H9 (cell line): ENCODE measurements at regions not wholly inside any gene's neighbourhood (a gene's known extent, or its start where the extent isn't known, plus 50 kb on each side); places are given as distances from the start of the nearest gene placed in this dataset.

Experiments used
- DNase-seq: peaks from one replicate; pipeline ENCODE4 v3.0.0-alpha.2; 2017
- H2AFZ ChIP-seq: one replicate; pipeline ENCODE4 v1.6.1; 2013; ENCODE audit warnings: mild to moderate bottlenecking, low read length, control low read depth, moderate library complexity
- H2AK5ac ChIP-seq: 2 replicates; pipeline ENCODE4 v1.6.1; 2013; ENCODE audit warnings: low read length, control low read depth, mixed read lengths; ENCODE audit not compliant: insufficient read length
- H2BK120ac ChIP-seq: one replicate; pipeline ENCODE4 v1.6.1; 2013; ENCODE audit warnings: low read depth, mild to moderate bottlenecking, low read length, control low read depth, inconsistent platforms; ENCODE audit not compliant: poor library complexity, severe bottlenecking
- H2BK12ac ChIP-seq: 2 replicates; pipeline ENCODE4 v1.6.1; 2013; ENCODE audit warnings: low read length, control low read depth, mixed read lengths, low read depth; ENCODE audit not compliant: insufficient read length
- H2BK15ac ChIP-seq: 2 replicates; pipeline ENCODE4 v1.6.1; 2013; ENCODE audit warnings: low read depth, low read length, control low read depth
- H2BK20ac ChIP-seq: one replicate; pipeline ENCODE4 v1.6.1; 2013; ENCODE audit warnings: low read depth, mild to moderate bottlenecking, low read length, control low read depth, inconsistent platforms; ENCODE audit not compliant: poor library complexity, severe bottlenecking
- H2BK5ac ChIP-seq: 2 replicates; pipeline ENCODE4 v1.6.1; 2013; ENCODE audit warnings: low read length, control low read depth, mixed read lengths; ENCODE audit not compliant: insufficient read length
- H3K14ac ChIP-seq: 2 replicates; pipeline ENCODE4 v1.6.1; 2013; ENCODE audit warnings: low read length, control low read depth; ENCODE audit not compliant: insufficient read depth
- H3K18ac ChIP-seq: 2 replicates; pipeline ENCODE4 v1.6.1; 2013; ENCODE audit warnings: low read depth, mild to moderate bottlenecking, mixed read lengths, low read length, control low read depth; ENCODE audit not compliant: insufficient read length
- H3K23ac ChIP-seq: 2 replicates; pipeline ENCODE4 v1.6.1; 2013; ENCODE audit warnings: low read length, control low read depth, mixed read lengths, low read depth; ENCODE audit not compliant: insufficient read length
- H3K23me2 ChIP-seq: 2 replicates; pipeline ENCODE4 v1.6.1; 2013; ENCODE audit warnings: low read depth, mild to moderate bottlenecking, mixed read lengths, low read length, control low read depth; ENCODE audit not compliant: insufficient read length, poor library complexity, severe bottlenecking
- H3K27ac ChIP-seq: 2 replicates; pipeline ENCODE4 v1.5.1; 2013; ENCODE audit warnings: low read length, control low read depth, mixed read lengths, low read depth; ENCODE audit not compliant: insufficient read length
- H3K27me3 ChIP-seq: 2 replicates; pipeline ENCODE4 v1.6.1; 2013; ENCODE audit warnings: low read length, control low read depth, inconsistent platforms; ENCODE audit not compliant: insufficient read depth
- H3K4ac ChIP-seq: 2 replicates; pipeline ENCODE4 v1.6.1; 2013; ENCODE audit warnings: low read depth, mild to moderate bottlenecking, control low read depth, inconsistent platforms, low read length, moderate library complexity
- H3K4me1 ChIP-seq: 2 replicates; pipeline ENCODE4 v1.6.1; 2013; ENCODE audit warnings: low read length, control low read depth, inconsistent platforms; ENCODE audit not compliant: insufficient read depth
- H3K4me2 ChIP-seq: 2 replicates; pipeline ENCODE4 v1.6.1; 2013; ENCODE audit warnings: low read length, control low read depth, mixed read lengths; ENCODE audit not compliant: insufficient read length, insufficient read depth
- H3K56ac ChIP-seq: 2 replicates; pipeline ENCODE4 v1.6.1; 2013; ENCODE audit warnings: low read depth, mild to moderate bottlenecking, mixed read lengths, low read length, control low read depth; ENCODE audit not compliant: insufficient read length
- H3K79me1 ChIP-seq: 2 replicates; pipeline ENCODE4 v1.6.1; 2013; ENCODE audit warnings: low read depth, mild to moderate bottlenecking, moderate library complexity, low read length, control low read depth, inconsistent platforms; ENCODE audit not compliant: insufficient read depth, poor library complexity, severe bottlenecking
- H3K79me2 ChIP-seq: 2 replicates; pipeline ENCODE4 v1.6.1; 2013; ENCODE audit warnings: low read length, control low read depth, inconsistent platforms; ENCODE audit not compliant: insufficient read depth
- H3K9ac ChIP-seq: 2 replicates; pipeline ENCODE4 v1.6.1; 2013; ENCODE audit warnings: low read length, control low read depth, mixed read lengths; ENCODE audit not compliant: insufficient read length; ENCODE audit errors: extremely low read depth
- H3K9me3 ChIP-seq: one replicate; pipeline ENCODE4 v1.6.1; 2013; ENCODE audit warnings: low read depth, low read length, inconsistent platforms; ENCODE audit not compliant: control insufficient read depth
- H3T11ph ChIP-seq: one replicate; pipeline ENCODE4 v1.6.1; 2013; ENCODE audit warnings: mild to moderate bottlenecking, low read length, control low read depth, inconsistent platforms
- H4K20me1 ChIP-seq: one replicate; pipeline ENCODE4 v1.6.1; 2013; ENCODE audit not compliant: control insufficient read depth, insufficient read length, insufficient read depth
- H4K5ac ChIP-seq: 2 replicates; pipeline ENCODE4 v1.6.1; 2013; ENCODE audit warnings: low read depth, mild to moderate bottlenecking, mixed read lengths, low read length, control low read depth; ENCODE audit not compliant: insufficient read length
- H4K8ac ChIP-seq: replicated peaks from 2 replicates; pipeline ENCODE4 v1.6.1; 2013; ENCODE audit warnings: low read length, control low read depth, mixed read lengths, low read depth; ENCODE audit not compliant: insufficient read length
- H4K91ac ChIP-seq: 2 replicates; pipeline ENCODE4 v1.6.1; 2013; ENCODE audit warnings: low read depth, mild to moderate bottlenecking, moderate library complexity, mixed read lengths, low read length, control low read depth; ENCODE audit not compliant: insufficient read length
- H3K27ac Mint-ChIP-seq, 3 experiments: 2 replicates in 2 of 3; 3 replicates in 1 of 3; pipeline ENCODE4 v1.8.0; 2020 to 2021; ENCODE audit warnings: mixed read lengths in 3 of 3, mild to moderate bottlenecking in 1 of 3, moderate library complexity in 1 of 3
- H3K27me3 Mint-ChIP-seq: 2 replicates; pipeline ENCODE4 v1.8.0; 2021; ENCODE audit warnings: low read depth, mild to moderate bottlenecking, moderate library complexity, mixed read lengths
- H3K36me3 Mint-ChIP-seq, 3 experiments: 2 replicates in 2 of 3; 3 replicates in 1 of 3; pipeline ENCODE4 v1.8.0; 2020 to 2021; ENCODE audit warnings: low read depth in 3 of 3, mixed read lengths in 3 of 3; ENCODE audit not compliant: insufficient read depth in 1 of 3
- H3K4me1 Mint-ChIP-seq, 2 experiments: 2 replicates each; pipeline ENCODE4 v1.8.0; 2020; ENCODE audit warnings: mixed read lengths in 2 of 2
- H3K4me3 Mint-ChIP-seq, 2 experiments: 2 replicates in 1 of 2; 3 replicates in 1 of 2; pipeline ENCODE4 v1.8.0; 2020 to 2021; ENCODE audit warnings: mild to moderate bottlenecking in 2 of 2, mixed read lengths in 2 of 2, moderate library complexity in 1 of 2
- H3K9me3 Mint-ChIP-seq, 2 experiments: 2 replicates in 1 of 2; 3 replicates in 1 of 2; pipeline ENCODE4 v1.8.0; 2020; ENCODE audit warnings: mild to moderate bottlenecking in 2 of 2, mixed read lengths in 2 of 2, moderate library complexity in 1 of 2
- WGBS: extraction: QIAGEN DNeasy Blood & Tissue Kit; methylation state at CpG from one replicate; pipeline ENCODE4 v1.1.7; 2013; ENCODE audit warnings: missing lambda C conversion rate, low lambda C conversion rate, mixed read lengths; ENCODE audit not compliant: insufficient read length; ENCODE audit errors: extremely low coverage; 5-methylcytosine and 5-hydroxymethylcytosine counted together
- TF ChIP-seq, protein P1 (sequence below): fragments of 200-600 bp; sonication (generic); conservative IDR thresholded peaks from 3 replicates; pipeline ENCODE4 v1.8.0; 2021; ENCODE audit warnings: antibody characterized with exemption, mild to moderate bottlenecking

DNA sequence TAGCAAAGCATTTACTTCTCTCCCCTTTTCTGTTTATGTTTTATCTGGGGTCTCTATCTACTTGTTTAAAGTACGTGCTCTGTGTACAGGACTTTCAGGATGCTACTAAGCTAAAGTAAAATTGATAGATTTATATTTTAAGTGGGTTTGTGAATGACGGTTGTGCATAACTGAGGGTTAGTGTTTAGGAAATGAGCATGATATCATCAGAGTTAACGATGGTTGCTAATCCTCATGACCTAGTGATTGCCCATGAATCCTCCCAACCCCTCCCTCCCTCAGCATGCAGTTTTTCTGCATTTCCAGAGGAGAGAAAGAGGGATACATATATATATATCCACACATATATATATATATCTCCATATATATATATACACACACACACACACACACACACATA, 957.2 kb downstream of the TUSC7 start:
- DNase-seq = no peak
- Histone ChIP-seq H4K20me1 (no peaks in the 10 kb centered on the region), H3K9ac (no peak overlapping the region), H3K23ac (no peak overlapping the region), H3K56ac (no peak overlapping the region), H3K27me3 (no peaks in the 10 kb centered on the region), H4K8ac (no peak overlapping the region), H4K5ac (no peak overlapping the region), H2AK5ac (no peak overlapping the region), H3K27ac (no peak overlapping the region), H3K23me2 (no peaks in the 10 kb centered on the region), H4K91ac (no peak overlapping the region), H2BK12ac (no peak overlapping the region), H3K9me3 (no peaks in the 10 kb centered on the region), H2BK120ac (no peak overlapping the region), H2BK20ac (no peak overlapping the region), H3K79me1 (no peaks in the 10 kb centered on the region), H2AFZ (no peak overlapping the region), H3K4me2 (no peak overlapping the region), H3K4ac (no peak overlapping the region), H2BK5ac (no peak overlapping the region), H3K18ac (no peak overlapping the region), H3T11ph (no peak overlapping the region), H3K79me2 (no peaks in the 10 kb centered on the region), H3K4me1 (no peaks in the 10 kb centered on the region), H2BK15ac (no peak overlapping the region), H3K14ac (no peak overlapping the region)
- H3K4me1 Mint-ChIP-seq = peaks cover 5 to 8% of the 10 kb centered on the region in 2 experiments
- no peaks in the 10 kb centered on the region for H3K36me3 Mint-ChIP-seq
- no peaks in the 10 kb centered on the region; the same call in 1 of the 2 replicates for H3K27me3 Mint-ChIP-seq
- TF ChIP-seq, protein P1, sequence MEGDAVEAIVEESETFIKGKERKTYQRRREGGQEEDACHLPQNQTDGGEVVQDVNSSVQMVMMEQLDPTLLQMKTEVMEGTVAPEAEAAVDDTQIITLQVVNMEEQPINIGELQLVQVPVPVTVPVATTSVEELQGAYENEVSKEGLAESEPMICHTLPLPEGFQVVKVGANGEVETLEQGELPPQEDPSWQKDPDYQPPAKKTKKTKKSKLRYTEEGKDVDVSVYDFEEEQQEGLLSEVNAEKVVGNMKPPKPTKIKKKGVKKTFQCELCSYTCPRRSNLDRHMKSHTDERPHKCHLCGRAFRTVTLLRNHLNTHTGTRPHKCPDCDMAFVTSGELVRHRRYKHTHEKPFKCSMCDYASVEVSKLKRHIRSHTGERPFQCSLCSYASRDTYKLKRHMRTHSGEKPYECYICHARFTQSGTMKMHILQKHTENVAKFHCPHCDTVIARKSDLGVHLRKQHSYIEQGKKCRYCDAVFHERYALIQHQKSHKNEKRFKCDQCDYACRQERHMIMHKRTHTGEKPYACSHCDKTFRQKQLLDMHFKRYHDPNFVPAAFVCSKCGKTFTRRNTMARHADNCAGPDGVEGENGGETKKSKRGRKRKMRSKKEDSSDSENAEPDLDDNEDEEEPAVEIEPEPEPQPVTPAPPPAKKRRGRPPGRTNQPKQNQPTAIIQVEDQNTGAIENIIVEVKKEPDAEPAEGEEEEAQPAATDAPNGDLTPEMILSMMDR = no peak
- WGBS = 100% methylated on average over 1 of the region's 3 CpGs
- no peak overlapping the region for H3K27ac Mint-ChIP-seq
- H3K9me3 Mint-ChIP-seq = no peaks in the 10 kb centered on the region
- H3K4me3 Mint-ChIP-seq = no peak overlapping the region
